ENCODE measurements at regions not wholly inside any gene's neighbourhood (a gene's known extent, or its start where the extent isn't known, plus 50 kb on each side); places are given as distances from the start of the nearest gene placed in this dataset.
A peak's percentile ranks its signal among the peaks of the same experiment; 100 is the strongest.
"Not testable (repeated sequence)": the region's sequence is repeated elsewhere in the genome, so short reads cannot be mapped to it uniquely, and the experiment has no call there.

DNA sequence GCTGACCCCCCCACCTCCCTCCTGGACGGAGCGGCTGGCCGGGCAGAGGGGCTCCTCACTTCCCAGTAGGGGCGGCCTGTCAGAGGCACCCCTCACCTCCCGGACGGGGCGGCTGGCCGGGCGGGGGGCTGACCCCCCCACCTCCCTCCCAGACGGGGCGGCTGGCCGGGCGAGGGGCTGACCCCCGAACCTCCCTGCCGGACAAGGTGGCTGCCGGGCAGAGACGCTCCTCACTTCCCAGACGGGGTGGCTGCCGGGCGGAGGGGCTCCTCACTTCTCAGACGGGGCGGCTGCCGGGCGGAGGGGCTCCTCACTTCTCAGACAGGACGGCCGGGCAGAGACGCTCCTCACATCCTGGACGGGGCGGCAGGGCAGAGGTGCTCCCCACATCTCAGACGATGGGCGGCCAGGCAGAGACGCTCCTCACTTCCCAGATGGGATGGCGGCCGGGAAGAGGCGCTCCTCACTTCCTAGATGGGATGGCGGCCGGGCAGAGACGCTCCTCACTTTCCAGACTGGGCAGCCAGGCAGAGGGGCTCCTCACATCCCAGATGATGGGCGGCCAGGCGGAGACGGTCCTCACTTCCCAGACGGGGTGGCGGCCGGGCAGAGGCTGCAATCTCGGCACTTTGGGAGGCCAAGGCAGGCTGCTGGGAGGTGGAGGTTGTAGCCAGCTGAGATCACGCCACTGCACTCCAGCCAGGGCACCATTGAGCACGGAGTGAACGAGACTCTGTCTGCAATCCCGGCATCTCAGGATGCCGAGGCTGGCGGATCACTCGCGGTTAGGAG is 66.2 kb upstream of the PAPPA2 start:
- H3K36me3 ChIP-seq; H3K27me3 ChIP-seq (ENCODE audit: low read depth); H3K9me3 ChIP-seq; H3K4me1 ChIP-seq; DNase-seq; H3K27ac ChIP-seq; ATAC-seq; intact Hi-C loops (cut with DNase I); H3K4me3 ChIP-seq: not testable (repeated sequence)

DNA sequence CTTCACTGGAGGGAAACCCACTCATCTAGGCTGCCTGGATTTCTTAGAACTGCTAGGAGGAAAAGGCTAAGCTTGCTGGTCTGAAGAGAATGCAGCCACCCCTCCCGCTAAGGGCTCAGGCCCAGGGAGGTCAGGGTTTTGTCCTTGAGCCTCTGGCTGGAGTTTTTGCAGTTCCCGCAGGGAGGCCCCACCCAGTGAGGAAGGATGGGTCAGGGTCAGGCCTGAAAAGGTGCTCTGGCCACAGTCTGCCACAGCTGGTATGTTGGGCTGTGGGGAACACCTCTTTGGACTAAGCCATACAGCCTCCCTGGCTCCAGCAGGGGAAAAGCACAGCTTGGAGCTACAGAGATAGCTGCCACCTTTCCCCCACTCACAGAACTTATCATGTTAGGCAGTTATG is 71.4 kb upstream of the PAPPA2 start:
- H3K36me3 ChIP-seq: no peaks in the 10 kb centered on the region
- TF ChIP-seq, protein P1, sequence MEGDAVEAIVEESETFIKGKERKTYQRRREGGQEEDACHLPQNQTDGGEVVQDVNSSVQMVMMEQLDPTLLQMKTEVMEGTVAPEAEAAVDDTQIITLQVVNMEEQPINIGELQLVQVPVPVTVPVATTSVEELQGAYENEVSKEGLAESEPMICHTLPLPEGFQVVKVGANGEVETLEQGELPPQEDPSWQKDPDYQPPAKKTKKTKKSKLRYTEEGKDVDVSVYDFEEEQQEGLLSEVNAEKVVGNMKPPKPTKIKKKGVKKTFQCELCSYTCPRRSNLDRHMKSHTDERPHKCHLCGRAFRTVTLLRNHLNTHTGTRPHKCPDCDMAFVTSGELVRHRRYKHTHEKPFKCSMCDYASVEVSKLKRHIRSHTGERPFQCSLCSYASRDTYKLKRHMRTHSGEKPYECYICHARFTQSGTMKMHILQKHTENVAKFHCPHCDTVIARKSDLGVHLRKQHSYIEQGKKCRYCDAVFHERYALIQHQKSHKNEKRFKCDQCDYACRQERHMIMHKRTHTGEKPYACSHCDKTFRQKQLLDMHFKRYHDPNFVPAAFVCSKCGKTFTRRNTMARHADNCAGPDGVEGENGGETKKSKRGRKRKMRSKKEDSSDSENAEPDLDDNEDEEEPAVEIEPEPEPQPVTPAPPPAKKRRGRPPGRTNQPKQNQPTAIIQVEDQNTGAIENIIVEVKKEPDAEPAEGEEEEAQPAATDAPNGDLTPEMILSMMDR (IDR thresholded peaks at IDR 0.05): no peak
- H3K27me3 ChIP-seq (ENCODE audit: low read depth): no peaks in the 10 kb centered on the region
- DNase-seq: no peak
- H3K9me3 ChIP-seq: no peaks in the 10 kb centered on the region
- intact Hi-C loops (cut with DNase I): no loop called here
- no peak overlapping the region for H3K4me3 ChIP-seq
- no peak overlapping the region for H3K27ac ChIP-seq
- no peak for ATAC-seq
- H3K4me1 ChIP-seq: no peaks in the 10 kb centered on the region

DNA sequence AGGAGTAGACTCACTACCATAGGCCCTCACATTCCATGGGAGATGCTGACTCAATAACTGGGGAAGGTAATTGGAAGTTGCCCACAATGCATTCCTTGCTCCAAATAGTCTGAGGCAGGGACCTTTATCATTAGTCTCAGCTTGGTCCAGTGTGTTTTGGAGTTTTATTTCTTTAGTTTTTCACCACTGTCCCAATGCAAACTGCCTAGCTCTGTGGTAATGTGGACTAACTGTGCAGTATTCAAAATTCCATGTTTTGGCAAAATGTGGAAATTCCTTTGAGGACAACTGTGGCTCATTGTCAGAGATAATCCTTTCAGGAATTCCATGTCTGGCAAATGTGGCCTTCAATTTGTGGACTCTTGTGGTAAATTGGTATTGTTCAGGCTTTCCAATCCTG is 78.1 kb upstream of the PAPPA2 start:
- no peak overlapping the region for H3K27ac ChIP-seq
- no peaks in the 10 kb centered on the region for H3K9me3 ChIP-seq
- no peaks in the 10 kb centered on the region for H3K36me3 ChIP-seq
- H3K4me1 ChIP-seq: no peaks in the 10 kb centered on the region
- ATAC-seq (no peak), DNase-seq (no peak)
- H3K27me3 ChIP-seq (ENCODE audit: low read depth): no peaks in the 10 kb centered on the region
- TF ChIP-seq, protein P1 (IDR thresholded peaks at IDR 0.05): no peak
- intact Hi-C loops (cut with DNase I): no loop called here
- no peak overlapping the region for H3K4me3 ChIP-seq

DNA sequence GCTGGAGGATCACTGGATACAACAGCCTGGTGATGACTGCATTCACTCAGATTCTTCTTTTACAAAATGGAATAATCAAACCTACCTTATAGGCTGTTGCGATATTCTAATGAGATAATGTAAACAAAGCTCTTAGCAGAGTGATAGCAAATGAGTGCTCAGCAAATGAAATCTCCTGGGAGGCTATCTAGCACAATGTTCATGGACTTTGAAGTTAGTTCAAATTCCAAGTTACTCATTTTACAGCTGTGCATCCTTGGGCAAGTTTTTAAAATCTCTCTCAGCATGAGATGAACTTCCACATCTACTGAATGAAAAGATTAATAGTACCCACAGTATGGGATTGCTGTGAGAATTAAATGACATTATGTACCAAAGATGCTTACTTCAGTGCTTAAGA is 80.8 kb upstream of the PAPPA2 start:
- H3K27ac ChIP-seq: no peak overlapping the region
- DNase-seq: no peak
- TF ChIP-seq, protein P1 (IDR thresholded peaks at IDR 0.05): no peak

DNA sequence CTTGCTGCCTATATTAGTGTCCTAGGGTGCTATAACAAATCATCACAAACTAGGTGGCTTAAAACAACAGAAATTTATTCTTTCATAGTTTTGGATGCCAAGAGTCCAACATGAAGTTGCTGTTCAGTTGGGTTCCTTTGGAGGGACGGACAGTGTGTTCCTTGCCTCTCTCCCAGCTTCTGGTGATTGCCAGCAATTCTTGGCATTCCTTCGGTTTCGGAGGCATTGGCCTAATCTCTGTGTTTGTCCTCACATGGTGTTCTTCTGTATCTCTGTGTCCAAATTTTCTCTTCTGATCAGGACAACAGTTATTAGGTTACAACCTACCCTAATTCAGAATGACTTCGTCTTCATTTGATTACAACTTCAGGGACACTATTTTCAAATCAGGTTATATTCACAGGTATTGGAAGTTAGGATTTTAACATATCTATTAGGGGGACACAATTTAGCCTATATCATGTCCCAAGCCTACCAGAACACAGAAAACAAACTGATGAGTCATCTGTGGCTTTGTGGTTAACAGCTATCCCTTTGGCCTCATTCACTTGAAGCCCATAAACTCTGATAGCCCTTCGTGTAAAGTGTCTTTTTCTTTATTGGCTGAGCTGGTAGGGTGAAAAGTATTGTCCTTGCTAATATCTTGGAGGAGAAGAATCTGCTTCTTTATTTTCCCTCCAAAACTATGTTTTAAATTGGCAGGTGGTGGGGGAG is 83.2 kb upstream of the PAPPA2 start:
- intact Hi-C loops (cut with DNase I): no loop called here
- TF ChIP-seq, protein P1 (IDR thresholded peaks at IDR 0.05): no peak
- H3K4me1 ChIP-seq: no peaks in the 10 kb centered on the region

More for the DNA sequence above, 80.8 kb upstream of the PAPPA2 start:
- Histone ChIP-seq H3K36me3 (no peaks in the 10 kb centered on the region), H3K27me3 (ENCODE audit: low read depth) (no peaks in the 10 kb centered on the region), H3K9me3 (no peaks in the 10 kb centered on the region), H3K4me3 (no peak overlapping the region), H3K4me1 (no peaks in the 10 kb centered on the region)
- intact Hi-C loops (cut with DNase I): no loop called here
- no peak for ATAC-seq

DNA sequence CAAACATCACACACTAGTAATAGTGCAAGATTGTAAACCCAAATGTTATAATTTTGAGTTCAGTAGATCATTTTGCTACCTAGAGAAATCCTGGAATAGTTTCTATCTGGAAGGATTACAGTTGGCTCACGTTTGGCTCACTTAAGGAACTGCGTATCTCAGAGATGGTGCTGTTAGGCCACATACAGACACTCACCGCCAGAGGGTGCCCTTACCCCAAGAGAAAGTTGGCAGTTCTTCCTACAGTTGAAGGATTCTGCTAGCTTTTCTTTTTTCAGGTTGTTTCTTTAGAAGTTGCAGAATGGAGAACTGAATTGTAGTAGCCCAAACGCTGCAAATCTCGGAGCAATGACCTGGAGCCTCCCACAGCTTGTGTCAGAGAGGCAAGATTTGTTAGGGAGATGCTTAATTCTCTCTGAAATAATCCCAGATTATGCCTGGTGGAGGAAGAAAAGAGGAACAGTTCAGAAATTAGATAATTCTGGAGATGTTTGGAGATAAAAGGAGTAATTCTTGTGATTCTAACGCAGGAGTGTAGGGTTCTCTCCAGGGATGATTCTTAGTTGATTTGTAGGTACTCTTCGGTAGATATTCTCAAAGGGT is 87.9 kb upstream of the PAPPA2 start:
- H3K27ac ChIP-seq: no peak overlapping the region
- ATAC-seq: peak; percentile 81 to 90
- H3K4me3 ChIP-seq: no peak overlapping the region
- peak; percentile 68 for DNase-seq
- intact Hi-C loops (cut with DNase I): no loop called here
- no peaks in the 10 kb centered on the region for H3K9me3 ChIP-seq
- H3K27me3 ChIP-seq (ENCODE audit: low read depth): no peaks in the 10 kb centered on the region
- TF ChIP-seq, protein P1 (IDR thresholded peaks at IDR 0.05): peak; percentile 83
- H3K36me3 ChIP-seq: no peaks in the 10 kb centered on the region
- H3K4me1 ChIP-seq: no peaks in the 10 kb centered on the region

More for the DNA sequence above, 83.2 kb upstream of the PAPPA2 start:
- ATAC-seq: no peak
- H3K4me3 ChIP-seq: no peak overlapping the region
- no peak overlapping the region for H3K27ac ChIP-seq
- no peaks in the 10 kb centered on the region for H3K27me3 ChIP-seq (ENCODE audit: low read depth)
- no peaks in the 10 kb centered on the region for H3K36me3 ChIP-seq
- no peak for DNase-seq
- H3K9me3 ChIP-seq: no peaks in the 10 kb centered on the region
